HG02973 (cell line): ENCODE measurements at regions not wholly inside any gene's neighbourhood (a gene's known extent, or its start where the extent isn't known, plus 50 kb on each side); places are given as distances from the start of the nearest gene placed in this dataset.
"Not testable (repeated sequence)": the region's sequence is repeated elsewhere in the genome, so short reads cannot be mapped to it uniquely, and the experiment has no call there.

ENCODE experiments used
- ATAC-seq: cut with Tn5 transposase; IDR thresholded peaks from one replicate; pipeline ENCODE4 v1.9.1; 2021; ENCODE audit warnings: moderate library complexity; ENCODE audit not compliant: unreplicated experiment

DNA sequence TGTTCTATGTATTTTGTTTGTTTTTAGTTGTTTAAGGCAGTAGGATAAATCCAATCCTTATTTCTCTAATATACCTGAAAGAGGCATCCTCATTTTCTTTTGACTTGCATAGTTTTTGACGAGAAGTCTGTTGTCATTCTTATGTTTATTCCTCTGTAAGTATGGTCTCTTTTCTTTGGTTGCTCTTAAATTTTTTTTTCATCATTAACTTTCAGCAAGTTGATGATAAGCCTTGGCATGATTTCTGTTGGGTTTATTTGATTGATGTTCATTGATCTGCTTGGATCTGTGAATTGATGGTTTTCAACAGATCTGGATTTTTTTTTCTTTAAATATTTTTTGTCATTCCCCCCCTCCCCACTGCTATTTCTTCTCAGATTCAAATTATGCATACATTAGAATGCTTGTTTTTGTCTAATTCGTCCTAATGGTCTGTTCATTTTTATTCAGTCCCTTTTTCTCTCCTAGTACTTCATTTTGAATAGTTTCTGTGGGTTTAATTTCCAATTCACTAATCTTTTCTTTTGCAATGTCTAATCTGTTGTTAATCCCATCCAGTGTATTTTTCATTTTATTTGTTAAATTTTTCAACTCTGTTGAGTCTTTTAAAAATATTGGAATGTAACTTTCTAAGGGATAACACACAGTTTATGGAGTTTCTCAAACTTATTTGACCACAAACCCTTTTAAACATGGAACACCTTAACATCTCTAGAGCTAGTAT, 495.9 kb downstream of the CSNK1G3 start:
- no peak for ATAC-seq

- no peak for ATAC-seq
These were observed 489.1 kb downstream of the CSNK1G3 start for GRCh38 chr5:124001036-124001615.

DNA sequence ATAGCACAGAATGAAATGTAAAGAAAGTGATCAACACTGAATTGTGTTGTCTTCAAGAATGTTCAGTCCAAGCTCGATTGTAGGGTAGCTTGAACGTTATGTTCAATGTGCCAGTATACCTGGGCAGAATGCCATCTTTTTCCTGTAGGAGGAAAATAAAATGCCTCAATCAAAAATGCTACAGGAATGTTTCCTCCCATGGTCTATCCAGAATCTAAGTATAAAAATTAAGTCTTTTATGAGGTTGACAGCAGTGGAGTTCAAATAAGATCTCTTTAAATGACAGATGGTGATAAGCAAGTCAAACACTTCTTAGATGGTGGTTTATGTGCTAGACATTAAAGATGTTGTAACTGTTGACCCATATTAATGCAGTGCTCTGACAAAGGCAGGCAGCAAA, 488.6 kb downstream of the CSNK1G3 start:
- ATAC-seq, result no peak

GRCh38 chr5:123997462-123998215, 485.7 kb downstream of the CSNK1G3 start:
- ATAC-seq, result no peak

GRCh38 chr5:123997064-123997461, 485.1 kb downstream of the CSNK1G3 start:
- no peak for ATAC-seq

DNA sequence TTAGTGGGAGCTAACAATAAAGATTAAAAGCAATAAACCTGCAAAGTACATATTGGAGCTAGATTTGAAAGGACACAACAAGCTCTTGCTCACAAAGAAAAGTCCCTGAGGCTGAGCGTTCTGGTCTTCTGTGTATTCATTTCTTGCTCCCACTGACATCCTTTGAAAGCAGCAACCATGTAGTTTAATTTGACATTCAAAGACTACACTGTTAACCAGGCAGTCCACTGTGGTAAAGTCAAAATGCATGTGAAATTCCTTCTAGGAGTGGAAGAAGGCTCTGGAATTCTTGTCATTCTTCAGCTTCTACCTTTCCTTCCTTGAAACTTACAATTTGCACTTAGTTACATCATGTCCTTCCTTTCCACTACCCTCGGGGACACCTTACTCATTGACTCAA, 480.7 kb downstream of the CSNK1G3 start:
- ATAC-seq, result no peak

GRCh38 chr5:123987956-123988355, 476.0 kb downstream of the CSNK1G3 start:
- no peak for ATAC-seq

DNA sequence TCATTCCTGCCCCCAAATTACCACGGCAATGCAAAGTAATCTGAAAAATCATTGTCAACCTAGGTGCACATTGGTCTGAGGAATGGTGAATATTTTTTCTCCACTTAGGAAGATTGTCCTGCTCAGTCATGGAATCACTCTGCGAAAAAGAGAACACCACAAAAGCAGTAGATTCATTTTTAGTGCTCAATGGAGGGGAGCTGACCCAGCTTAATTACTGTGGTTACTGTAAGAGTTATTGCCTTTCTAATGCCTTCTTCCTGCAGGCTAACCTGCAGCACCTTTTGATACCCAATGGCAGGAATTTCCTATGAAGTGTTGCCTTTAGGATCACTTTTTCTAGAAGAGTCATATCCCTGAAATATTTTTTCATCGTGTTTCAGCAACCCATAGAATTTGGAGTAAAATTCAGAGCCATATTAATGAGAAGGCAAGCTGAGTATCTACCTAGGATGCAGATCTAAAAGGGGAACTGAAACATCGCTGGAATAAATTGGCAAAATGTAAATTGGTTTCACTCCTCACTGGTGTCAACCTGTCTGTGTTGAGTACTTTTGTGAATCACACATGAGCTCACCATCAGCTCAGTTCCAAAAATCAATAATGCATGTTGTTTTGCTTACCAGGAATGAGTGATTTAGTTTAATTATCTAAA, 464.5 kb downstream of the CSNK1G3 start:
- peak; percentile 59 for ATAC-seq

GRCh38 chr5:123975521-123975920, 463.5 kb downstream of the CSNK1G3 start:
- not testable (repeated sequence) for ATAC-seq

DNA sequence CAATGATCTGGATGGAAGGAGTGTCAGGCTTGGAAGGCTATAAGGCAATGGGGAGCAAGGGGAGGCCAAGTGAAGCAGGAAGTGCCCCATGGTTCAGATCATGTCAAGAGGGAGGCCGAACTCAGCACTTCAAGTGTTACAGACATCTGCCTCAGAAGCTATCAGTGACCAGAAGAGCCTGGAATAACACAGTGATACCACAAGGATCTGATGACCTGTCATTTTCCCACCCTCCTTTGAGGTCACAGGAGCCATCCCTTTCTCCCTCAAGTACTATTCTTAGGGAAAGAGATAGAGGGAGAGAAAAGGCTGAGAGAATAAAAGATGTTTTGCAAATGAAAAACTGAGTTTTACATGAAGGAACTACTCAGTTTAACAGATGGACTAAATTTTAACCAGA, 454.8 kb downstream of the CSNK1G3 start:
- ATAC-seq, result no peak

- no peak for ATAC-seq
These were observed 453.6 kb downstream of the CSNK1G3 start for GRCh38 chr5:123965626-123966025.

DNA sequence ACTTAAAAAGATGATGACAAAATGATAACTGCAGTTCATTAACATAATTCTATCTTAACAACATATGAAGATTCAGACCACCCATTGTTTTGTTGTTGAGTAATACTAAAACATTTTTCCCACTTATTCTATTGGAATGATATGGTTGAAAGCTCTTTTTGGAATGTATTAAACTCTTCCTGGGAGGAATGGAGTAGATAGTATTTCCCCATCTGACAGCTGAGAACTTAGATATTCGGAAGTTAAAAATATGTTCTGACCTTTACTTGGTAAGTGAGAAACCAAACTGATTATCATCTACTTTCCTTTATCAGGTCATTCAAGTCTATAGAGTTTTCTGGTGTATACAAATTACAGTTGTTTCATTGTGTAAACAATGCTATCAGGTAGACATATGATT, 452.9 kb downstream of the CSNK1G3 start:
- ATAC-seq, result no peak

GRCh38 chr5:123960526-123960925, 448.5 kb downstream of the CSNK1G3 start:
- ATAC-seq, result no peak

DNA sequence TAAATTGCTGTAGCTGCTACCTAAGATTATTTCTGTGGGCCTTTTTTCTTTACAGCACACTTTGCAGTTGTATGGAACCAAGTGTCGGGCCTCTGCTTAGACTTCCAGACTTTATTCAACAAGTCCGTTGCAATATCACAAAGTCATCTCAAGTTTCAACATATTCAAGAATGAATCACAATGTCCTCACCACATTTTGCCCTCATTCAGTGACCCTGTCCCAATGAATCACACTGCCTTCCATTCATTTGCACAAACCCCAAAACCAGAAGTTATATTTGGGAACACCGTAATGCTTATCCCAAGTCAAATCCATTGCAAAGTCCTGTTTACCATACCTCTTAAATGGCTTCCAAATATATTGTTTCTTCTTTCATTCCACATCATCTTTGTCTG, 439.6 kb downstream of the CSNK1G3 start:
- ATAC-seq, result no peak

GRCh38 chr5:123950701-123951581, 439.0 kb downstream of the CSNK1G3 start:
- ATAC-seq, result no peak

DNA sequence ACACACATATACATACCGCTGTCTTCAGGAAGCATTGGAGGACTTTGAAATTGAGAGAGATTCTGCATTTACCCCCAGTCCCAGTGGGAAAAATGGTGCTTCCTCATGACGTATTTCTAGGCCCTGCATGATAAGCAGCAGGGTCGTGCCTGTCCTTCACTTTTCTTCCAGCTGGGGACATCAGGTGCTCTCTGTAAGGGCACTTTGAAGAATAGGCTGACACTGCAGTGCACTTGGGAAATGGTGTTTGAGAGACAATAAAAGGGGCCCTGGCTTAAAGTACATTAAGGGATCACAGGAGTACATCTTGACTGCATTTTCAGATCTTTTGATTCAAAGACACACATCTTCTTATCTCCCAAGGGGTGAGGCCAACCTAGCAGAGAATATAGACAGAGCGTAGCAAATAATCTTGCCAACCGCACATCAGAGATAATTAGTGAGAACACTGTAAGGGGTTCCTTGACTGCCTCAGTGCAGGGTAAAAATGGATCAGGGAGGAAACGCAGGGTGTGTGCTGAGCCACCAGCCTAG, 437.9 kb downstream of the CSNK1G3 start:
- no peak for ATAC-seq

DNA sequence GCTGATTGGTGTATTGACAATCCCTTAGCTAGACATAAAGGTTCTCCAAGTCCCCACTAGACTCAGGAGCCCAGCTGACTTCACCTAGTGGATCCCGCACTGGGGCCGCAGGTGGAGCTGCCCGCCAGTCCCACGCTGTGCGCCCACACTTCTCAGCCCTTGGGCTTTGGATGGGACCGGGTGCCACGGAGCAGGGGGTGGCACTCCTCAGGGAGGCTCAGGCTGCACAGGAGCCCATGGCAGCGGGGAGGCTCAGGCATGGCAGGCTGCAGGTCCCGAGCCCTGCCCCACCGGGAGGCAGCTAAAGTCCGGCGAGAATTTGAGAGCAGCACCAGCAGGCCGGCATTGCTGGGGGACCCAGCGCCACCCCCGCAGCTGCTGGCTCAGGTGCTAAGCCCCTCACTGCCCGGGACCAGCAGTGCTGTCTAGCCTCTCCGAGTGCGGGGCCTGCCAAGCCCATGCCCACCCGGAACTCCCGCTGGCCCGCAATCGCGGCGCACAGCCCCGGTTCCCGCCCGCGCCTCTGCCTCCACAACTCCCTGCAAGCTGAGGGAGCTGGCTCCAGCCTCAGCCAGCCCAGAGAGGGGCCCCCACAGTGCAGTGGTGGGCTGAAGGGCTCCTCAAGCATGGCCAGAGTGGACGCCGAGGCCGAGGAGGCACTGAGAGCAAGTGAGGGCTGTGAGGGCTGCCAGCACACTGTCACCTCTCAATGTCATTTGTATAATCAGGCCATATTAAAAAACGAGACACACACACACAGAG, 437.2 kb downstream of the CSNK1G3 start:
- ATAC-seq, result no peak

GRCh38 chr5:123947797-123948196, 435.8 kb downstream of the CSNK1G3 start:
- ATAC-seq, result no peak

GRCh38 chr5:123945548-123945947, 433.6 kb downstream of the CSNK1G3 start:
- ATAC-seq, result no peak

GRCh38 chr5:123943151-123943550, 431.2 kb downstream of the CSNK1G3 start:
- no peak for ATAC-seq
